GM12878 (cell line): ENCODE measurements at regions not wholly inside any gene's neighbourhood (a gene's known extent, or its start where the extent isn't known, plus 50 kb on each side); places are given as distances from the start of the nearest gene placed in this dataset.

Experiments
- ATAC-seq: fragments of 200-7000 bp; cut with Tn5 transposase; 3 replicates; pipeline ENCODE4 v1.9.1; 2020; ENCODE audit warnings: mild to moderate bottlenecking, moderate library complexity
- BruUV-seq: library from RNA; stranded (reverse); fragments of 400-500 nt; replicated peaks from 2 replicates; lab custom pipeline; 2021; lab: Mats Ljungman, UMichigan
- CTCF ChIA-PET: fragments of 300-600 bp; sonication (Branson Sonifier 250); formaldehyde crosslinking; extraction: SDS; loops from one replicate; lab custom pipeline; 2021; ENCODE audit warnings: inconsistent platforms; lab: Yijun Ruan, JAX
- POLR2A ChIA-PET: fragments of 350-600 bp; formaldehyde crosslinking; extraction: SDS; loops from one replicate; lab custom pipeline; 2021; ENCODE audit warnings: inconsistent platforms; lab: Charles Lee
- RAD21 ChIA-PET: fragments of 300-600 bp; sonication (Branson Sonifier 250); formaldehyde crosslinking; loops from one replicate; lab custom pipeline; 2023; ENCODE audit warnings: antibody characterized with exemption; ENCODE audit not compliant: unreplicated experiment; lab: Charles Lee
- SMC1A ChIA-PET: fragments of 300-600 bp; sonication (Branson Sonifier 250); formaldehyde crosslinking; loops from one replicate; lab custom pipeline; 2023; ENCODE audit not compliant: unreplicated experiment, uncharacterized antibody; lab: Charles Lee
- DNase-seq: peaks from one replicate; pipeline ENCODE4 v3.0.0-alpha.2; 2011; ENCODE audit warnings: low read depth, low spot score
- FAIRE-seq: peaks from 3 replicates; lab custom pipeline; 2011; peaks lifted over from hg19 to GRCh38; lab: Jason Lieb, UNC
- H2AFZ ChIP-seq: 2 replicates; pipeline ENCODE4 v1.6.0; 2011; ENCODE audit warnings: low read depth, low read length, control low read depth; ENCODE audit not compliant: control insufficient read depth
- H3K27ac ChIP-seq: 2 replicates; pipeline ENCODE4 v1.5.1; 2011; ENCODE audit warnings: control low read depth; ENCODE audit not compliant: control insufficient read depth, insufficient read depth
- H3K27me3 ChIP-seq, 2 experiments: replicated peaks in 1 of 2; 2 replicates each; pipeline versions ENCODE4 v1.6.0 to v1.6.1; 2011; ENCODE audit warnings: low read length in 1 of 2; ENCODE audit not compliant: control insufficient read depth in 2 of 2, insufficient read depth in 2 of 2
- H3K36me3 ChIP-seq, 2 experiments: 2 replicates each; pipeline ENCODE4 v1.5.1; 2011; ENCODE audit warnings: low read length in 1 of 2; ENCODE audit not compliant: control insufficient read depth in 2 of 2, insufficient read depth in 2 of 2
- H3K4me1 ChIP-seq: 2 replicates; pipeline ENCODE4 v1.6.1; 2011; ENCODE audit warnings: mild to moderate bottlenecking, low read length, moderate library complexity, mixed read lengths; ENCODE audit not compliant: control insufficient read depth, insufficient read depth
- H3K4me2 ChIP-seq: 2 replicates; pipeline ENCODE4 v1.6.0; 2011; ENCODE audit warnings: control low read depth; ENCODE audit not compliant: control insufficient read depth, insufficient read depth
- H3K4me3 ChIP-seq: fragments of 200-600 bp; sonication (generic); 2 replicates; pipeline ENCODE4 v1.5.1; 2016
- H3K79me2 ChIP-seq: 2 replicates; pipeline ENCODE4 v1.6.0; 2011; ENCODE audit warnings: low read length; ENCODE audit not compliant: control insufficient read depth, insufficient read depth
- H3K9ac ChIP-seq: 2 replicates; pipeline ENCODE4 v1.8.0; 2011; ENCODE audit warnings: low read length, control low read depth, mixed read lengths; ENCODE audit not compliant: control insufficient read depth, insufficient read depth
- H3K9me3 ChIP-seq: replicated peaks from 3 replicates; pipeline ENCODE4 v1.5.1; 2011; ENCODE audit warnings: mild to moderate bottlenecking, low read length; ENCODE audit not compliant: control insufficient read depth, insufficient read depth
- H4K20me1 ChIP-seq: 2 replicates; pipeline ENCODE4 v1.6.0; 2011; ENCODE audit not compliant: control insufficient read depth, insufficient read depth
- CHD2 ChIP-seq: IDR thresholded peaks from 2 replicates; pipeline ENCODE4 v1.6.1; 2011; ENCODE audit warnings: low read depth, low read length, improper control_type of control experiment, borderline replicate concordance
- EGR1 ChIP-seq, 2 experiments: IDR thresholded peaks; 1 replicate in 1 of 2; 2 replicates in 1 of 2; pipeline ENCODE4 v1.6.1; 2011 to 2012; ENCODE audit warnings: low read depth in 2 of 2, low read length in 2 of 2, borderline replicate concordance in 1 of 2, mild to moderate bottlenecking in 1 of 2, moderate library complexity in 1 of 2
- FOXK2 ChIP-seq: fragments of 450-650 bp; IDR thresholded peaks from 2 replicates; pipeline ENCODE4 v1.6.1; 2017; ENCODE audit warnings: mild to moderate bottlenecking, moderate library complexity
- JUND ChIP-seq: IDR thresholded peaks from 2 replicates; pipeline ENCODE4 v1.6.1; 2012; ENCODE audit warnings: low read depth, mild to moderate bottlenecking, low read length, improper control_type of control experiment, moderate library complexity
- NFYA ChIP-seq: IDR thresholded peaks from 2 replicates; pipeline ENCODE4 v1.6.1; 2011; ENCODE audit warnings: low read depth, mild to moderate bottlenecking, low read length, improper control_type of control experiment, borderline replicate concordance
- NR2C1 ChIP-seq: fragments of 450-650 bp; IDR thresholded peaks from 2 replicates; pipeline ENCODE4 v1.6.1; 2017; ENCODE audit warnings: antibody characterized with exemption, mild to moderate bottlenecking, moderate library complexity
- POLR2AphosphoS2 ChIP-seq: IDR thresholded peaks from 2 replicates; pipeline ENCODE4 v1.6.1; 2011; ENCODE audit warnings: low read depth, mild to moderate bottlenecking, low read length, improper control_type of control experiment, moderate library complexity
- POU2F2 ChIP-seq: IDR thresholded peaks from 3 replicates; pipeline ENCODE4 v1.6.1; 2011; ENCODE audit warnings: low read depth, mild to moderate bottlenecking, low read length, borderline replicate concordance
- SMAD1 ChIP-seq: fragments of 450-650 bp; IDR thresholded peaks from 2 replicates; pipeline ENCODE4 v1.6.1; 2018; ENCODE audit warnings: mild to moderate bottlenecking, low read depth; ENCODE audit not compliant: partially characterized antibody
- SRF ChIP-seq, 2 experiments: IDR thresholded peaks; 2 replicates each; pipeline ENCODE4 v1.6.1; 2011; ENCODE audit warnings: low read depth in 2 of 2, low read length in 2 of 2, mild to moderate bottlenecking in 1 of 2, moderate library complexity in 1 of 2
- WGBS: methylation state at CpG from one replicate; pipeline ENCODE4 v1.1.6; 2016; ENCODE audit warnings: low lambda C conversion rate; ENCODE audit not compliant: insufficient replicate concordance, insufficient coverage; ENCODE audit errors: missing lambda C conversion rate; 5-methylcytosine and 5-hydroxymethylcytosine counted together
- in situ Hi-C: fragments of 300-500 bp; cut with MboI; formaldehyde crosslinking; loops from 9 replicates; pipeline ENCODE4 v1.14.3; 2018; ENCODE audit warnings: mixed read lengths
- intact Hi-C: fragments of 100-400 bp; cut with micrococcal nuclease; formaldehyde crosslinking; loops from one replicate; pipeline ENCODE4 v1.14.2; 2022; ENCODE audit not compliant: unreplicated experiment
- TF ChIP-seq, protein P1 (sequence below): fragments of 450-650 bp; formaldehyde crosslinking; IDR thresholded peaks from 2 replicates; pipeline ENCODE4 v1.4.0; 2020; ENCODE audit warnings: mild to moderate bottlenecking, moderate library complexity
- TF ChIP-seq, protein P2 (sequence below): IDR thresholded peaks from 2 replicates; pipeline ENCODE4 v1.6.1; 2012; ENCODE audit warnings: improper control_type of control experiment, low read depth, low read length; ENCODE audit not compliant: insufficient replicate concordance

DNA sequence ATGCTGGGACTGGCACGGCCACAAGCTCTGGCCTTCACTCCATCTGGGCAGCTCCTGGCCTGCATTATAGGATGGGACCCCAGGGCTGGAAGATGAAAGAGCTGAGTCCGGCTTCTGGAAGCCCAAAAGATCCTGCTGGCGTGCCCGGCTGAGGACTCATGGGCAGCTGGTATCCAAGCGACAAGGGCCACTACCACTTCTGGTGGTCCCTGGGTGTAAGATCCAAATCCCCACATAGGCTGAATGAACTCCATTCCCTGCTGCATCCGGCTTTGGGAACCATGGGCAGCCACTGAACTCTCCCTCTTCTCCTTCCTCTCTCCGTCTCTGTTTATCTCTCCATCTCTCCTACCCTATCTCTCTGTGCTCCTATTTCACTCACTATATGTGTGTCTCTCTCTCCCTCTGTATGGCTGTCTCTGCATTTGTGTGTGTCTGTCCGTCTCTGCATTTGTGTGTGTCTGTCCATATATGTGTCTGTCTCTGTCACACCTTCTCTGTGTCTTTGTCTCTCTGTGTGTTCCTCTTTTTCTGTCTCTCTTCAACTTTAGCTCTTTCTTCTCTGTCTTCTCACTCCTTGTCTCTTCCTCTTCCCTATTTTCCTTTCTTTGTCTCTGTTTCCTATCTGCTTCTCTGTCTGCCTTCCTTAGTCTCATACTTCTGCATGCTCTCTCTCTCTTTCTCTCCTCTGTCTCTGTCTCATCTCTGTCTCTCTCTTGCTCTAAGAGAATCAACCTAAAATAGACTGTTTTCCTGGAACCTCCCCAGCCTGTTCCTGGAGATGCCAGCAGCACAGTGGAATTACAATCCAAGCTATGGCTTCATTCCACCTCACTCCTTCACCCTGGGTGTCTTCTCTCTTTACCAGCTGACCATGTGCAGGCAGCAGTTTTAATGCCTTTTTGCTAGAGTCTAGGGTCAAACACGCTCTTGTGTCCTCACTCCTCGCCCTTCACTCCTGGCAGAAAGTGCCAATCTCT lies 60.4 kb upstream of the IRX6 start:
- H3K79me2 ChIP-seq = no peaks in the 10 kb centered on the region
- ChIA-PET RAD21 (no interaction called here), CTCF (no interaction called here), SMC1A (no interaction called here), POLR2A (interaction anchor here (0.6 kb wide), 1 partner anchor 171 kb away, joined by 3 read pairs; no protein-coding TSS in a partner anchor)
- 10% methylated on average over 8 of the region's 10 CpGs for WGBS
- no peaks in the 10 kb centered on the region for H3K36me3 ChIP-seq
- no peak overlapping the region for H2AFZ ChIP-seq
- no TSS peak for BruUV-seq
- no peak for DNase-seq
- H3K4me3 ChIP-seq = no peak overlapping the region
- intact Hi-C loops (no loop called here), in situ Hi-C loops (loop anchor here (25.0 kb wide), 1 partner anchor 1701 kb away; no protein-coding TSS in a partner anchor)
- no peak overlapping the region for H3K9ac ChIP-seq
- ATAC-seq = no peak
- H3K4me2 ChIP-seq = no peak overlapping the region
- no peaks in the 10 kb centered on the region for H3K27me3 ChIP-seq
- no peaks in the 10 kb centered on the region for H3K9me3 ChIP-seq
- H3K4me1 ChIP-seq = no peaks in the 10 kb centered on the region
- H4K20me1 ChIP-seq = no peaks in the 10 kb centered on the region
- no peak overlapping the region for H3K27ac ChIP-seq
- FAIRE-seq = no peak
- TF ChIP-seq, protein P1, sequence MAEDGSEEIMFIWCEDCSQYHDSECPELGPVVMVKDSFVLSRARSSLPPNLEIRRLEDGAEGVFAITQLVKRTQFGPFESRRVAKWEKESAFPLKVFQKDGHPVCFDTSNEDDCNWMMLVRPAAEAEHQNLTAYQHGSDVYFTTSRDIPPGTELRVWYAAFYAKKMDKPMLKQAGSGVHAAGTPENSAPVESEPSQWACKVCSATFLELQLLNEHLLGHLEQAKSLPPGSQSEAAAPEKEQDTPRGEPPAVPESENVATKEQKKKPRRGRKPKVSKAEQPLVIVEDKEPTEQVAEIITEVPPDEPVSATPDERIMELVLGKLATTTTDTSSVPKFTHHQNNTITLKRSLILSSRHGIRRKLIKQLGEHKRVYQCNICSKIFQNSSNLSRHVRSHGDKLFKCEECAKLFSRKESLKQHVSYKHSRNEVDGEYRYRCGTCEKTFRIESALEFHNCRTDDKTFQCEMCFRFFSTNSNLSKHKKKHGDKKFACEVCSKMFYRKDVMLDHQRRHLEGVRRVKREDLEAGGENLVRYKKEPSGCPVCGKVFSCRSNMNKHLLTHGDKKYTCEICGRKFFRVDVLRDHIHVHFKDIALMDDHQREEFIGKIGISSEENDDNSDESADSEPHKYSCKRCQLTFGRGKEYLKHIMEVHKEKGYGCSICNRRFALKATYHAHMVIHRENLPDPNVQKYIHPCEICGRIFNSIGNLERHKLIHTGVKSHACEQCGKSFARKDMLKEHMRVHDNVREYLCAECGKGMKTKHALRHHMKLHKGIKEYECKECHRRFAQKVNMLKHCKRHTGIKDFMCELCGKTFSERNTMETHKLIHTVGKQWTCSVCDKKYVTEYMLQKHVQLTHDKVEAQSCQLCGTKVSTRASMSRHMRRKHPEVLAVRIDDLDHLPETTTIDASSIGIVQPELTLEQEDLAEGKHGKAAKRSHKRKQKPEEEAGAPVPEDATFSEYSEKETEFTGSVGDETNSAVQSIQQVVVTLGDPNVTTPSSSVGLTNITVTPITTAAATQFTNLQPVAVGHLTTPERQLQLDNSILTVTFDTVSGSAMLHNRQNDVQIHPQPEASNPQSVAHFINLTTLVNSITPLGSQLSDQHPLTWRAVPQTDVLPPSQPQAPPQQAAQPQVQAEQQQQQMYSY (CRISPR knock-in tag) = no peak
- TF ChIP-seq FOXK2 = no peak
- TF ChIP-seq, protein P2, sequence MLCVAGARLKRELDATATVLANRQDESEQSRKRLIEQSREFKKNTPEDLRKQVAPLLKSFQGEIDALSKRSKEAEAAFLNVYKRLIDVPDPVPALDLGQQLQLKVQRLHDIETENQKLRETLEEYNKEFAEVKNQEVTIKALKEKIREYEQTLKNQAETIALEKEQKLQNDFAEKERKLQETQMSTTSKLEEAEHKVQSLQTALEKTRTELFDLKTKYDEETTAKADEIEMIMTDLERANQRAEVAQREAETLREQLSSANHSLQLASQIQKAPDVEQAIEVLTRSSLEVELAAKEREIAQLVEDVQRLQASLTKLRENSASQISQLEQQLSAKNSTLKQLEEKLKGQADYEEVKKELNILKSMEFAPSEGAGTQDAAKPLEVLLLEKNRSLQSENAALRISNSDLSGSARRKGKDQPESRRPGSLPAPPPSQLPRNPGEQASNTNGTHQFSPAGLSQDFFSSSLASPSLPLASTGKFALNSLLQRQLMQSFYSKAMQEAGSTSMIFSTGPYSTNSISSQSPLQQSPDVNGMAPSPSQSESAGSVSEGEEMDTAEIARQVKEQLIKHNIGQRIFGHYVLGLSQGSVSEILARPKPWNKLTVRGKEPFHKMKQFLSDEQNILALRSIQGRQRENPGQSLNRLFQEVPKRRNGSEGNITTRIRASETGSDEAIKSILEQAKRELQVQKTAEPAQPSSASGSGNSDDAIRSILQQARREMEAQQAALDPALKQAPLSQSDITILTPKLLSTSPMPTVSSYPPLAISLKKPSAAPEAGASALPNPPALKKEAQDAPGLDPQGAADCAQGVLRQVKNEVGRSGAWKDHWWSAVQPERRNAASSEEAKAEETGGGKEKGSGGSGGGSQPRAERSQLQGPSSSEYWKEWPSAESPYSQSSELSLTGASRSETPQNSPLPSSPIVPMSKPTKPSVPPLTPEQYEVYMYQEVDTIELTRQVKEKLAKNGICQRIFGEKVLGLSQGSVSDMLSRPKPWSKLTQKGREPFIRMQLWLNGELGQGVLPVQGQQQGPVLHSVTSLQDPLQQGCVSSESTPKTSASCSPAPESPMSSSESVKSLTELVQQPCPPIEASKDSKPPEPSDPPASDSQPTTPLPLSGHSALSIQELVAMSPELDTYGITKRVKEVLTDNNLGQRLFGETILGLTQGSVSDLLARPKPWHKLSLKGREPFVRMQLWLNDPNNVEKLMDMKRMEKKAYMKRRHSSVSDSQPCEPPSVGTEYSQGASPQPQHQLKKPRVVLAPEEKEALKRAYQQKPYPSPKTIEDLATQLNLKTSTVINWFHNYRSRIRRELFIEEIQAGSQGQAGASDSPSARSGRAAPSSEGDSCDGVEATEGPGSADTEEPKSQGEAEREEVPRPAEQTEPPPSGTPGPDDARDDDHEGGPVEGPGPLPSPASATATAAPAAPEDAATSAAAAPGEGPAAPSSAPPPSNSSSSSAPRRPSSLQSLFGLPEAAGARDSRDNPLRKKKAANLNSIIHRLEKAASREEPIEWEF = no peak
- TF ChIP-seq JUND = no peak
- TF ChIP-seq POU2F2 = no peak
- TF ChIP-seq POLR2AphosphoS2 = no peak
- no peak for TF ChIP-seq NFYA
- TF ChIP-seq NR2C1 = no peak
- TF ChIP-seq SRF (IDR thresholded peaks at IDR 0.05; ENCODE audit: low read depth in 2 of 2, low read length in 2 of 2) = no peak
- no peak for TF ChIP-seq SMAD1
- TF ChIP-seq EGR1 (IDR thresholded peaks at IDR 0.05; ENCODE audit: borderline replicate concordance in 1 of 2, low read depth in 2 of 2, low read length in 2 of 2) = no peak
- no peak for TF ChIP-seq CHD2
